GM23338 (cell line): ENCODE measurements at regions not wholly inside any gene's neighbourhood (a gene's known extent, or its start where the extent isn't known, plus 50 kb on each side); places are given as distances from the start of the nearest gene placed in this dataset.

ENCODE experiments used
- CREB1 ChIP-seq: fragments of 250-450 bp; sonication (Bioruptor Pico); IDR thresholded peaks from 2 replicates; pipeline ENCODE4 v1.5.0; 2020; ENCODE audit warnings: low read depth, mild to moderate bottlenecking, moderate library complexity
- CTCF ChIP-seq, 2 experiments: fragments of 200-600 bp in 1 of 2; sonication (generic) in 1 of 2; conservative IDR thresholded peaks; 2 replicates each; pipeline versions ENCODE4 v1.5.1 to v1.6.1; 2016 to 2017; ENCODE audit warnings: antibody characterized with exemption in 2 of 2, low read depth in 2 of 2, mild to moderate bottlenecking in 2 of 2, moderate library complexity in 1 of 2
- EZH2phosphoT487 ChIP-seq: fragments of 200-600 bp; sonication (generic); IDR thresholded peaks from one replicate; pipeline ENCODE4 v1.8.1; 2018; ENCODE audit warnings: antibody characterized with exemption; ENCODE audit not compliant: unreplicated experiment
- NANOG ChIP-seq: IDR thresholded peaks from 2 replicates; pipeline ENCODE4 v1.6.1; 2016; ENCODE audit warnings: antibody characterized with exemption, borderline replicate concordance
- POLR2AphosphoS5 ChIP-seq: IDR thresholded peaks from 2 replicates; pipeline ENCODE4 v1.6.1; 2016; ENCODE audit warnings: antibody characterized with exemption, low read depth

- TF ChIP-seq POLR2AphosphoS5: no peak
- TF ChIP-seq CTCF (conservative IDR thresholded peaks at IDR 0.05; ENCODE audit: low read depth in 2 of 2): no peak
- TF ChIP-seq NANOG: no peak
- TF ChIP-seq EZH2phosphoT487: no peak
- no peak for TF ChIP-seq CREB1 (CRISPR knock-in tag)
Measured at GRCh38 chr9:99682870-99683269, 138.8 kb upstream of the NR4A3 start.
